ENCODE measurements at regions not wholly inside any gene's neighbourhood (a gene's known extent, or its start where the extent isn't known, plus 50 kb on each side); places are given as distances from the start of the nearest gene placed in this dataset.
A peak's percentile ranks its signal among the peaks of the same experiment; 100 is the strongest.

DNA sequence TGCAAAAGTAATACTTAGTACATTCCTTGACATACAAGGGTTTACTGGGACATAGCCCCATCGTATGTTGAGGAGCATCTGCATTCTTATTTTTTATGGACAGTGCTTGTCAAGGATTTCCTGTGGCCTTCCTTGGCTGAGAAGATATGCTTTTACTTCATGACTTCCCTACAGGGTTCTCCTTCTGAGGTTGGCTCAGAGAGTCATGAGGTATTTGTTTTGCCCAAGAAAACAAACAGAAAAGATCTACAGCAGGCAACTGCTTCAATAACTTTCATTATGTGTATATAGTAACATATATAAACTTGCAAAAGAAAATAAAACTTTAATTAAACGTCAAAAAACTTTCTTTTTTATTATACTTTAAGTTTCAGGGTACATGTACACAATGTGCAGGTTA, 577.2 kb upstream of the SEMA3D start:
- Histone ChIP-seq H3K36me3 (ENCODE audit: low read depth) (no peaks in the 10 kb centered on the region), H3K9me3 (no peaks in the 10 kb centered on the region), H3K4me3 (no peak overlapping the region), H3K4me1 (ENCODE audit: low read depth) (peaks cover 7% of the 10 kb centered on the region)
- ATAC-seq, result peak; percentile 40
- TF ChIP-seq, protein P1, sequence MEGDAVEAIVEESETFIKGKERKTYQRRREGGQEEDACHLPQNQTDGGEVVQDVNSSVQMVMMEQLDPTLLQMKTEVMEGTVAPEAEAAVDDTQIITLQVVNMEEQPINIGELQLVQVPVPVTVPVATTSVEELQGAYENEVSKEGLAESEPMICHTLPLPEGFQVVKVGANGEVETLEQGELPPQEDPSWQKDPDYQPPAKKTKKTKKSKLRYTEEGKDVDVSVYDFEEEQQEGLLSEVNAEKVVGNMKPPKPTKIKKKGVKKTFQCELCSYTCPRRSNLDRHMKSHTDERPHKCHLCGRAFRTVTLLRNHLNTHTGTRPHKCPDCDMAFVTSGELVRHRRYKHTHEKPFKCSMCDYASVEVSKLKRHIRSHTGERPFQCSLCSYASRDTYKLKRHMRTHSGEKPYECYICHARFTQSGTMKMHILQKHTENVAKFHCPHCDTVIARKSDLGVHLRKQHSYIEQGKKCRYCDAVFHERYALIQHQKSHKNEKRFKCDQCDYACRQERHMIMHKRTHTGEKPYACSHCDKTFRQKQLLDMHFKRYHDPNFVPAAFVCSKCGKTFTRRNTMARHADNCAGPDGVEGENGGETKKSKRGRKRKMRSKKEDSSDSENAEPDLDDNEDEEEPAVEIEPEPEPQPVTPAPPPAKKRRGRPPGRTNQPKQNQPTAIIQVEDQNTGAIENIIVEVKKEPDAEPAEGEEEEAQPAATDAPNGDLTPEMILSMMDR (IDR thresholded peaks at IDR 0.05), result no peak
- DNase-seq, result no peak
- intact Hi-C loops (cut with DNase I, micrococcal nuclease), result no loop called here

DNA sequence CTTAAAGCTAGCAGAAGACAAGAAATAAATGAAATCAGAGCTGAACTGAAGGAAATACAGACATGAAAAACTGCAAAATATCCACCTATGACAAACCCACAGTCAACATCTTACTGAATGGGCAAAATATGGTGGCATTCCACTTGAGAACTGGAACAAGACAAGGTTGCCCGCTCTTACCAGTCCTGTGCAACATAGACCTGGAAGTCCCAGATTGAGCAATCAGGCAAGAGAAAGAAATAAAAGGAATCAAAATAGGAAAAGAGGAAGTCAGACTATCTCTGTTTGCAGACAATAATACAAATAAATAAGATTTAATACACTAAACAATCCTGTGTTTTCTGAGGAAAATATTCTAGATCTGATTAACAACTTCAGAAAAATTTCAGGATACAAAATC, 570.5 kb upstream of the SEMA3D start:
- intact Hi-C loops (cut with DNase I, micrococcal nuclease), result no loop called here
- no peak overlapping the region for H3K4me3 ChIP-seq
- TF ChIP-seq, protein P1 (IDR thresholded peaks at IDR 0.05), result no peak
- DNase-seq (no peak), ATAC-seq (no peak)
- H3K9me3 ChIP-seq, result peaks cover under 1% of the 10 kb centered on the region
- no peaks in the 10 kb centered on the region for H3K36me3 ChIP-seq (ENCODE audit: low read depth)
- H3K4me1 ChIP-seq (ENCODE audit: low read depth), result no peaks in the 10 kb centered on the region

DNA sequence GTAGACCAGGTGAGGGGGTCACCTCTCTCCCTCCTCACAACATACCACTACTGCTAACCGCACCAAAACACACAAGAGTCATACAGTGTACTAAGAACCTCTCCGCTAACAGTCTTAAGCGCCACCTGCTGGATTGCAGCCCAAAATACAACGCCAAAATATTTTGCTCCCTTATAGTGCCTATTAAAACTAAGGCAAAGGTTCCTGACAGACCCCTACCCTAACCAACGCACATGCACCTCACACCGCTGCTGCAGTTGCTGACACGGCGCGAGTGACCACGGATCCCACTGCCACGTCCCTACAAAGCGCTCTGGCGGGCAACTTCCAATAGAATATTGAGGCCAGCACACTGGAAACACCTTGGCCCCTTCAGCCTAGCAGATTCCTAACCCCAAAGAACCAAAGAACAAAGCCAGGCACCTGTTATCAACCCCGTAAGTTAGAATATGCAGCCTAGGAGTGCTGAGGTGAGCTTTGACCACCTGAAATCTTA, 563.6 kb upstream of the SEMA3D start:
- no peak overlapping the region for H3K4me3 ChIP-seq
- TF ChIP-seq, protein P1 (IDR thresholded peaks at IDR 0.05), result peak; percentile 15
- no peaks in the 10 kb centered on the region for H3K36me3 ChIP-seq (ENCODE audit: low read depth)
- ATAC-seq (peak; percentile 45), DNase-seq (peak in 2 of 3 donors; percentile 23 to 29)
- peaks cover 8% of the 10 kb centered on the region for H3K4me1 ChIP-seq (ENCODE audit: low read depth)
- H3K9me3 ChIP-seq, result peaks cover 15% of the 10 kb centered on the region
- intact Hi-C loops (cut with DNase I, micrococcal nuclease), result no loop called here

DNA sequence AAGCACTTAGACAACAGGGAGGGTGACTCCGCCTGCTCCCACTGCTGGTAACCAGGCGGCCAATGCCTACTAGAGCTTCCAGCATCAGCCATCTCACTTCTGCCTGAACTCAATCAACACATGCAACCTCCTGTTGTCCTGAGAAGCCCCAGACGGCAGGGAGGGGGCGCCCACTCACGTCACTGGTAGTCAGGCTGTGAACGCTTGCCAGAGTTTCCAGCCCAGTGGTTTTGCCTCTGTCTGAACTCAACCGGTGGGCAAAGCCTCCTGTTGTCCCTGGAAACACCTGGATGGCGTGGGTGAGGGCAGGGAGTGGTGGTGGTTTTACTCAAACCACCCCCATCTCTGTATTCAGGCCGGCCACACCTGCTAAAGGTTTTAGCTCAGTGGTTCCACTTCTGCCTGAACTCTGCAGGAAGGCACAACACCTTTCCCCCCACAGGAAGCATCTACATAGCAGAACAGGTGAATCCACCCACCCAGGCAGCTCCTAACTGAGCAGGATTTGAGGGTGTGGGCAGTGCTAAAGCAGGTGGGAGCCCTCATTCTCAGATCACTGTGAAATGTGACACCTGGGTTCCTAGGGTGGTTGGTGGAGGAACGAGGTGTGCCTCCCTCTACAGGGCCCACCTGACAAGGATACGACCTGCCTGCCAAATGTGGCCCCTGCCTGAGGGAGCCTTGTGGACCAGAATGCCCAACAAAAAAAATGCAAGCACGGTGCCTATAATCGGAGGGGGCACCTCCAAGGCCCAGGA, 563.0 kb upstream of the SEMA3D start:
- no peak for ATAC-seq
- Histone ChIP-seq H3K4me1 (ENCODE audit: low read depth) (peaks cover 8% of the 10 kb centered on the region), H3K36me3 (ENCODE audit: low read depth) (no peaks in the 10 kb centered on the region), H3K4me3 (no peak overlapping the region), H3K9me3 (peaks cover 20% of the 10 kb centered on the region)
- intact Hi-C loops (cut with DNase I, micrococcal nuclease), result no loop called here
- TF ChIP-seq, protein P1 (IDR thresholded peaks at IDR 0.05), result no peak
- no peak for DNase-seq

DNA sequence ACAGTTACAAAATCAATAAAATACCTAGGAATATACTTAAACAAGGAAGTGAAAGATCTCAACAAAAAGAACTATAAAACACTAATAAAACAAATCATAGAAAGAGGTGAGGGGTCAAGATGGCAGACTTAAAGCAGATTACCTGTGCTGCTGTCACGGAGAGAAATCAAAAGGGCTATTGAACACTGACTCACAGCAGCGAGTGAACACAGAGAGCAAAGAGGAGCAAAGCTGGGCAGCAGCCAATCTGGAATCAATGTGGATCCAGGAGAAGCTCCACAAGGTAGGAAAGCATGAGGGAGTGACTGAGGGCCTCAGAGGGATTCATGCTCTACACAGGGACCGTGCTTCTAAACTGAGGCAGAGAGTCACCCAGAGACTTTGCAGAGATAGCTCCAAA, 562.0 kb upstream of the SEMA3D start:
- TF ChIP-seq, protein P1 (IDR thresholded peaks at IDR 0.05), result no peak
- Histone ChIP-seq H3K4me1 (ENCODE audit: low read depth) (peaks cover 8% of the 10 kb centered on the region), H3K4me3 (no peak overlapping the region), H3K36me3 (ENCODE audit: low read depth) (no peaks in the 10 kb centered on the region), H3K9me3 (peaks cover 21% of the 10 kb centered on the region)
- DNase-seq, result peak in 1 of 3 donors; percentile 44
- intact Hi-C loops (cut with DNase I, micrococcal nuclease), result no loop called here
- peak; percentile 85 for ATAC-seq
